ENCODE measurements at regions not wholly inside any gene's neighbourhood (a gene's known extent, or its start where the extent isn't known, plus 50 kb on each side); places are given as distances from the start of the nearest gene placed in this dataset.

DNA sequence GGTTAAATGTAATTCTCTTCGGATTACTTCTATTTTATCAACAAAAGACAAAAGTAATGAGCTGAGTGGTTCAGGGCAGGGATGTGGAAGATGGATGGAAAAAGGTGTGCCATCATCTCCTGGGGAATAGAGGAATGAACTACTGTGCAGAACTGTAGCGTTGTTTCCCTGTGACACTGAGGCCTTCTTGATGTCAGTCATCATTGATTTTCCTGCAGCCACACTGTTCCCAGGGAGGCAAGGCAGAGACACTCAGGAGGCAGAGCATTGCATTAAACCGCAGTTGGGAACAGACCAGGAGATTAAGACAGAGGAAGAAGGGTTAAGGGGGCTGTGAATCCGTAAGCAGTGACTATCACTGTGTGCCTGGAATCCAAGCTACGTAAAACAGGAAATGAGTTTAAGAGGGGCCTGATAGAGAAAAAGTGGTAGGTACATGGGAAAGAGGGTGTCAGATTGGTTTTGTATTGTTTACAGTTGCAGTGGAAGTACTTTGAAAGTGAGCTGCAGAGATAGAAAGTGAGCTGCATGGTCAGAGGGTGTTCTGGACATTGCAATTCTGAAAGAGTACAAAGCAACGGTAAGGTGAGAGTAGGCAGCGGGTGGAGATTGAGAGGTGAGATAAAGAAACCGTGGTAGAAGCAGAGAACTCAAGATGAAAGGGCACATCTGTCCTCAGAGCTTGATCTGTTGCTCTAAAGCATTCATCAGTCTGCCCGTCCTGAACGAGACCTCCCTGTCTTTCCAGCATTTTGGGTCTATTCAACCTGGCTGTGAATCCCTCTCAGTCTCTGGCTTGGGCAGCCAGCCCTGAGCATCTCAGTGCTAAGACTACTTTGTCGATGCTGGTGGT, 793.4 kb upstream of the CELF4 start:
- Histone ChIP-seq H3K9me3 (ENCODE audit: low read length) (no peaks in the 10 kb centered on the region), H3K4me1 (ENCODE audit: insufficient read depth, low read length) (no peaks in the 10 kb centered on the region), H3K9ac (ENCODE audit: low read length) (no peak overlapping the region), H3K27me3 (ENCODE audit: low read length) (no peaks in the 10 kb centered on the region), H2AFZ (ENCODE audit: low read length) (no peak overlapping the region), H3K36me3 (ENCODE audit: low read depth, low read length) (no peaks in the 10 kb centered on the region), H3K9me2 (replicated peaks; ENCODE audit: low read length) (no peaks in the 10 kb centered on the region), H3K27ac (ENCODE audit: low read length) (no peak overlapping the region), H3K4me2 (ENCODE audit: low read length) (no peak overlapping the region), H4K20me1 (ENCODE audit: low read length) (no peaks in the 10 kb centered on the region), H3K79me2 (ENCODE audit: low read length) (no peaks in the 10 kb centered on the region), H3F3A (ENCODE audit: low read length, unreplicated experiment) (no peaks in the 10 kb centered on the region), H3K4me3 (ENCODE audit: low read length) (no peak overlapping the region)
- ChIA-PET POLR2A (ENCODE audit: unreplicated experiment) (no interaction called here), CTCF (no interaction called here)
- intact Hi-C loops (cut with micrococcal nuclease), result no loop called here
- no peak for ATAC-seq
- BruUV-seq (replicated peaks), result no TSS peak
- DNase-seq, result no peak
- no peak for TF ChIP-seq EZH2 (IDR thresholded peaks at IDR 0.05; ENCODE audit: low read length, unreplicated experiment)
- TF ChIP-seq, protein P1, sequence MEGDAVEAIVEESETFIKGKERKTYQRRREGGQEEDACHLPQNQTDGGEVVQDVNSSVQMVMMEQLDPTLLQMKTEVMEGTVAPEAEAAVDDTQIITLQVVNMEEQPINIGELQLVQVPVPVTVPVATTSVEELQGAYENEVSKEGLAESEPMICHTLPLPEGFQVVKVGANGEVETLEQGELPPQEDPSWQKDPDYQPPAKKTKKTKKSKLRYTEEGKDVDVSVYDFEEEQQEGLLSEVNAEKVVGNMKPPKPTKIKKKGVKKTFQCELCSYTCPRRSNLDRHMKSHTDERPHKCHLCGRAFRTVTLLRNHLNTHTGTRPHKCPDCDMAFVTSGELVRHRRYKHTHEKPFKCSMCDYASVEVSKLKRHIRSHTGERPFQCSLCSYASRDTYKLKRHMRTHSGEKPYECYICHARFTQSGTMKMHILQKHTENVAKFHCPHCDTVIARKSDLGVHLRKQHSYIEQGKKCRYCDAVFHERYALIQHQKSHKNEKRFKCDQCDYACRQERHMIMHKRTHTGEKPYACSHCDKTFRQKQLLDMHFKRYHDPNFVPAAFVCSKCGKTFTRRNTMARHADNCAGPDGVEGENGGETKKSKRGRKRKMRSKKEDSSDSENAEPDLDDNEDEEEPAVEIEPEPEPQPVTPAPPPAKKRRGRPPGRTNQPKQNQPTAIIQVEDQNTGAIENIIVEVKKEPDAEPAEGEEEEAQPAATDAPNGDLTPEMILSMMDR (conservative IDR thresholded peaks at IDR 0.05; ENCODE audit: low read depth, low read length), result no peak
- TF ChIP-seq EZH2phosphoT487 (IDR thresholded peaks at IDR 0.05; ENCODE audit: borderline replicate concordance, low read length), result no peak

GRCh38 chr18:38353149-38353548, 787.6 kb upstream of the CELF4 start:
- no peak for ATAC-seq
- BruUV-seq (replicated peaks), result no TSS peak
- ChIA-PET CTCF (no interaction called here), POLR2A (ENCODE audit: unreplicated experiment) (no interaction called here)
- TF ChIP-seq EZH2phosphoT487 (IDR thresholded peaks at IDR 0.05; ENCODE audit: borderline replicate concordance, low read length) (no peak), EZH2 (IDR thresholded peaks at IDR 0.05; ENCODE audit: low read length, unreplicated experiment) (no peak)
- TF ChIP-seq, protein P1 (conservative IDR thresholded peaks at IDR 0.05; ENCODE audit: low read depth, low read length), result no peak
- H4K20me1 ChIP-seq (ENCODE audit: low read length), result no peaks in the 10 kb centered on the region
- no peak overlapping the region for H3K4me2 ChIP-seq (ENCODE audit: low read length)
- no peaks in the 10 kb centered on the region for H3K27me3 ChIP-seq (ENCODE audit: low read length)
- H3K9me2 ChIP-seq (replicated peaks; ENCODE audit: low read length), result no peaks in the 10 kb centered on the region
- H3K27ac ChIP-seq (ENCODE audit: low read length), result no peak overlapping the region
- H3K36me3 ChIP-seq (ENCODE audit: low read depth, low read length), result no peaks in the 10 kb centered on the region
- no peaks in the 10 kb centered on the region for H3F3A ChIP-seq (ENCODE audit: low read length, unreplicated experiment)
- H3K79me2 ChIP-seq (ENCODE audit: low read length), result no peaks in the 10 kb centered on the region
- H3K9me3 ChIP-seq (ENCODE audit: low read length), result no peaks in the 10 kb centered on the region
- intact Hi-C loops (cut with micrococcal nuclease), result no loop called here
- DNase-seq, result no peak
- H2AFZ ChIP-seq (ENCODE audit: low read length), result no peak overlapping the region
- H3K4me1 ChIP-seq (ENCODE audit: insufficient read depth, low read length), result no peaks in the 10 kb centered on the region
- no peak overlapping the region for H3K4me3 ChIP-seq (ENCODE audit: low read length)
- H3K9ac ChIP-seq (ENCODE audit: low read length), result no peak overlapping the region

DNA sequence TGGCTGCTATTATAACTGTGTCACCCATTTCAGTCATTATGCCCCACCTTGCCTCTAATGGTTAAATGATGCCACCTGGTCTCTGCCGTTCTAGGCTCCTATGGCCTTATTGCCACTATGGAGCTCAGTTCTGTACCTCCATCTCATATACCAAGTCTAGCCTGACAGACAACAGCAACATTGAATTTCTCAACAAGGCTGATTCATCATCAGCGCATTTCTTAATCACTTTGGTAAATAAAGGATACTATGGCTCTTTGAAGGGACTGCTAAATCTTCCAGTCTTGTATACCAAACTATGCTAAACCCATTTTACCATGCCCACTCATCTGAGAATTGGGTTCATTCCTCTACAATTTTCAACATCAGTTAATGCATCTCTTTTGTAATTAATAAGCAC, 784.5 kb upstream of the CELF4 start:
- Histone ChIP-seq H2AFZ (ENCODE audit: low read length) (no peak overlapping the region), H4K20me1 (ENCODE audit: low read length) (no peaks in the 10 kb centered on the region), H3F3A (ENCODE audit: low read length, unreplicated experiment) (no peaks in the 10 kb centered on the region), H3K27ac (ENCODE audit: low read length) (no peak overlapping the region), H3K4me3 (ENCODE audit: low read length) (no peak overlapping the region), H3K4me1 (ENCODE audit: insufficient read depth, low read length) (no peaks in the 10 kb centered on the region), H3K9me3 (ENCODE audit: low read length) (no peaks in the 10 kb centered on the region), H3K9me2 (replicated peaks; ENCODE audit: low read length) (no peaks in the 10 kb centered on the region), H3K27me3 (ENCODE audit: low read length) (no peaks in the 10 kb centered on the region), H3K9ac (ENCODE audit: low read length) (no peak overlapping the region), H3K36me3 (ENCODE audit: low read depth, low read length) (no peaks in the 10 kb centered on the region), H3K79me2 (ENCODE audit: low read length) (no peaks in the 10 kb centered on the region), H3K4me2 (ENCODE audit: low read length) (no peak overlapping the region)
- no TSS peak for BruUV-seq (replicated peaks)
- intact Hi-C loops (cut with micrococcal nuclease), result no loop called here
- TF ChIP-seq, protein P1 (conservative IDR thresholded peaks at IDR 0.05; ENCODE audit: low read depth, low read length), result no peak
- no peak for TF ChIP-seq EZH2 (IDR thresholded peaks at IDR 0.05; ENCODE audit: low read length, unreplicated experiment)
- no peak for TF ChIP-seq EZH2phosphoT487 (IDR thresholded peaks at IDR 0.05; ENCODE audit: borderline replicate concordance, low read length)
- CTCF ChIA-PET, result no interaction called here
- POLR2A ChIA-PET (ENCODE audit: unreplicated experiment), result no interaction called here
- no peak for DNase-seq
- no peak for ATAC-seq
